ENCODE measurements at regions not wholly inside any gene's neighbourhood (a gene's known extent, or its start where the extent isn't known, plus 50 kb on each side); places are given as distances from the start of the nearest gene placed in this dataset.

GRCh38 chr2:862731-863466 lies 87.8 kb upstream of the SNTG2 start:
- H3K36me3 Mint-ChIP-seq (ENCODE audit: insufficient read depth in 2 of 2), result no peaks in the 10 kb centered on the region
- DNase-seq (no peak), ATAC-seq (replicated peaks in 1 of 2) (no peak)
- no peaks in the 10 kb centered on the region for H3K4me1 Mint-ChIP-seq (ENCODE audit: low read depth)
- H3K27me3 Mint-ChIP-seq (ENCODE audit: low read depth), result peaks cover 7% of the 10 kb centered on the region
- no peaks in the 10 kb centered on the region for H3K9me3 Mint-ChIP-seq
- H3K27ac Mint-ChIP-seq, result no peak overlapping the region
- no peak overlapping the region for H3K4me3 Mint-ChIP-seq

GRCh38 chr2:862355-862687 lies 88.3 kb upstream of the SNTG2 start:
- ATAC-seq (replicated peaks in 1 of 2), result no peak
- Mint-ChIP-seq H3K4me1 (ENCODE audit: low read depth) (no peaks in the 10 kb centered on the region), H3K27ac (no peak overlapping the region), H3K36me3 (ENCODE audit: insufficient read depth in 2 of 2) (no peaks in the 10 kb centered on the region), H3K27me3 (ENCODE audit: low read depth) (peaks cover 7% of the 10 kb centered on the region), H3K4me3 (no peak overlapping the region), H3K9me3 (no peaks in the 10 kb centered on the region)
- no peak for DNase-seq

- DNase-seq, result no peak
- no peak for ATAC-seq (replicated peaks in 1 of 2)
- H3K9me3 Mint-ChIP-seq, result no peaks in the 10 kb centered on the region
- no peak overlapping the region for H3K27ac Mint-ChIP-seq
- H3K4me1 Mint-ChIP-seq (ENCODE audit: low read depth), result no peaks in the 10 kb centered on the region
- peaks cover 5% of the 10 kb centered on the region for H3K27me3 Mint-ChIP-seq (ENCODE audit: low read depth)
- H3K4me3 Mint-ChIP-seq, result no peak overlapping the region
- no peaks in the 10 kb centered on the region for H3K36me3 Mint-ChIP-seq (ENCODE audit: insufficient read depth in 2 of 2)
Observed at GRCh38 chr2:861655-862354, 88.8 kb upstream of the SNTG2 start.

GRCh38 chr2:860259-860855 lies 90.3 kb upstream of the SNTG2 start:
- no peak for ATAC-seq (replicated peaks in 1 of 2)
- Mint-ChIP-seq H3K36me3 (ENCODE audit: insufficient read depth in 2 of 2) (no peaks in the 10 kb centered on the region), H3K4me1 (ENCODE audit: low read depth) (peaks cover 5% of the 10 kb centered on the region), H3K27me3 (ENCODE audit: low read depth) (no peaks in the 10 kb centered on the region), H3K9me3 (peaks cover 0 to under 1% of the 10 kb centered on the region in 2 donors), H3K27ac (no peak overlapping the region), H3K4me3 (no peak overlapping the region)
- no peak for DNase-seq

GRCh38 chr2:858646-859045 lies 92.0 kb upstream of the SNTG2 start:
- Mint-ChIP-seq H3K36me3 (ENCODE audit: insufficient read depth in 2 of 2) (peaks cover 0 to 3% of the 10 kb centered on the region in 2 donors), H3K27ac (no peak overlapping the region), H3K4me1 (ENCODE audit: low read depth) (peaks cover 16% of the 10 kb centered on the region), H3K27me3 (ENCODE audit: low read depth) (no peaks in the 10 kb centered on the region), H3K4me3 (no peak overlapping the region), H3K9me3 (peaks cover 0 to 2% of the 10 kb centered on the region in 2 donors)
- DNase-seq (no peak), ATAC-seq (replicated peaks in 1 of 2) (no peak)

- peaks cover 0 to 3% of the 10 kb centered on the region in 2 donors for H3K36me3 Mint-ChIP-seq (ENCODE audit: insufficient read depth in 2 of 2)
- ATAC-seq (replicated peaks in 1 of 2), result no peak
- DNase-seq, result no peak
- H3K4me1 Mint-ChIP-seq (ENCODE audit: low read depth), result peaks cover 16% of the 10 kb centered on the region
- no peak overlapping the region for H3K4me3 Mint-ChIP-seq
- no peaks in the 10 kb centered on the region for H3K27me3 Mint-ChIP-seq (ENCODE audit: low read depth)
- H3K9me3 Mint-ChIP-seq, result peaks cover 0 to 2% of the 10 kb centered on the region in 2 donors
- no peak overlapping the region for H3K27ac Mint-ChIP-seq
Observed at GRCh38 chr2:857937-858336, 92.7 kb upstream of the SNTG2 start.

- DNase-seq (no peak), ATAC-seq (replicated peaks in 1 of 2) (no peak)
- H3K4me1 Mint-ChIP-seq (ENCODE audit: low read depth), result peaks cover 16% of the 10 kb centered on the region
- H3K27ac Mint-ChIP-seq, result no peak overlapping the region
- peaks cover 0 to 3% of the 10 kb centered on the region in 2 donors for H3K36me3 Mint-ChIP-seq (ENCODE audit: insufficient read depth in 2 of 2)
- no peaks in the 10 kb centered on the region for H3K27me3 Mint-ChIP-seq (ENCODE audit: low read depth)
- peaks cover 0 to 2% of the 10 kb centered on the region in 2 donors for H3K9me3 Mint-ChIP-seq
- H3K4me3 Mint-ChIP-seq, result no peak overlapping the region
Observed at GRCh38 chr2:857081-857480, 93.6 kb upstream of the SNTG2 start.

GRCh38 chr2:856456-856855 lies 94.2 kb upstream of the SNTG2 start:
- ATAC-seq (replicated peaks in 1 of 2), result no peak
- Mint-ChIP-seq H3K9me3 (peaks cover 0 to 2% of the 10 kb centered on the region in 2 donors), H3K27ac (no peak overlapping the region), H3K36me3 (ENCODE audit: insufficient read depth in 2 of 2) (peaks cover 0 to 3% of the 10 kb centered on the region in 2 donors), H3K4me1 (ENCODE audit: low read depth) (peaks cover 16% of the 10 kb centered on the region), H3K4me3 (no peak overlapping the region), H3K27me3 (ENCODE audit: low read depth) (no peaks in the 10 kb centered on the region)
- no peak for DNase-seq

- Mint-ChIP-seq H3K4me1 (ENCODE audit: low read depth) (peaks cover 16% of the 10 kb centered on the region), H3K4me3 (no peak overlapping the region), H3K36me3 (ENCODE audit: insufficient read depth in 2 of 2) (peaks cover 0 to 3% of the 10 kb centered on the region in 2 donors), H3K27me3 (ENCODE audit: low read depth) (no peaks in the 10 kb centered on the region), H3K27ac (no peak overlapping the region), H3K9me3 (peaks cover 0 to 2% of the 10 kb centered on the region in 2 donors)
- ATAC-seq (replicated peaks in 1 of 2) (no peak), DNase-seq (no peak)
Observed at GRCh38 chr2:856041-856440, 94.6 kb upstream of the SNTG2 start.

- Mint-ChIP-seq H3K27me3 (ENCODE audit: low read depth) (no peaks in the 10 kb centered on the region), H3K9me3 (peaks cover 0 to 2% of the 10 kb centered on the region in 2 donors), H3K36me3 (ENCODE audit: insufficient read depth in 2 of 2) (peaks cover 0 to 3% of the 10 kb centered on the region in 2 donors), H3K27ac (peak overlapping the region; percentile 79), H3K4me3 (peak overlapping the region in 1 of 2 donors; percentile 71), H3K4me1 (ENCODE audit: low read depth) (peaks cover 16% of the 10 kb centered on the region)
- DNase-seq, result no peak
- ATAC-seq (replicated peaks in 1 of 2), result peak in 1 of 2 donors; percentile 43
Observed at GRCh38 chr2:855177-855576, 95.5 kb upstream of the SNTG2 start.

- peaks cover 0 to 3% of the 10 kb centered on the region in 2 donors for H3K36me3 Mint-ChIP-seq (ENCODE audit: insufficient read depth in 2 of 2)
- DNase-seq, result peak; percentile 60 to 70
- peaks cover 0 to 2% of the 10 kb centered on the region in 2 donors for H3K9me3 Mint-ChIP-seq
- peak overlapping the region; percentile 13 to 38 for H3K4me3 Mint-ChIP-seq
- peak in 1 of 2 donors; percentile 61 for ATAC-seq (replicated peaks in 1 of 2)
- no peak overlapping the region for H3K27ac Mint-ChIP-seq
- peaks cover 16% of the 10 kb centered on the region for H3K4me1 Mint-ChIP-seq (ENCODE audit: low read depth)
- no peaks in the 10 kb centered on the region for H3K27me3 Mint-ChIP-seq (ENCODE audit: low read depth)
Observed at GRCh38 chr2:854460-854859, 96.2 kb upstream of the SNTG2 start.

GRCh38 chr2:853203-853870 lies 97.3 kb upstream of the SNTG2 start:
- no peaks in the 10 kb centered on the region for H3K27me3 Mint-ChIP-seq (ENCODE audit: low read depth)
- H3K9me3 Mint-ChIP-seq, result peaks cover 0 to 2% of the 10 kb centered on the region in 2 donors
- peaks cover 16% of the 10 kb centered on the region for H3K4me1 Mint-ChIP-seq (ENCODE audit: low read depth)
- DNase-seq (no peak), ATAC-seq (replicated peaks in 1 of 2) (no peak)
- H3K36me3 Mint-ChIP-seq (ENCODE audit: insufficient read depth in 2 of 2), result peaks cover 0 to 3% of the 10 kb centered on the region in 2 donors
- H3K27ac Mint-ChIP-seq, result no peak overlapping the region
- no peak overlapping the region for H3K4me3 Mint-ChIP-seq

GRCh38 chr2:852168-852567 lies 98.5 kb upstream of the SNTG2 start:
- Mint-ChIP-seq H3K36me3 (ENCODE audit: insufficient read depth in 2 of 2) (peaks cover 0 to 3% of the 10 kb centered on the region in 2 donors), H3K9me3 (peaks cover 0 to 2% of the 10 kb centered on the region in 2 donors), H3K4me1 (ENCODE audit: low read depth) (peaks cover 16% of the 10 kb centered on the region), H3K27ac (no peak overlapping the region), H3K4me3 (no peak overlapping the region), H3K27me3 (ENCODE audit: low read depth) (no peaks in the 10 kb centered on the region)
- ATAC-seq (replicated peaks in 1 of 2), result no peak
- DNase-seq, result no peak

Data from activated T-cell treated with anti-CD3 and anti-CD28 coated beads, Interleukin-2, amount 50 U/mL, for 72 hours (primary cell).